Umbilical cord (tissue), 1 donor: ENCODE measurements at regions not wholly inside any gene's neighbourhood (a gene's known extent, or its start where the extent isn't known, plus 50 kb on each side); places are given as distances from the start of the nearest gene placed in this dataset.

Experiments
- DNase-seq: peaks from one replicate; pipeline ENCODE4 v3.0.0-alpha.2; 2015; ENCODE audit warnings: low spot score

- no peak for DNase-seq
Observed at GRCh38 chr10:43903451-43903850, 254.8 kb upstream of the ZNF32 start.

DNA sequence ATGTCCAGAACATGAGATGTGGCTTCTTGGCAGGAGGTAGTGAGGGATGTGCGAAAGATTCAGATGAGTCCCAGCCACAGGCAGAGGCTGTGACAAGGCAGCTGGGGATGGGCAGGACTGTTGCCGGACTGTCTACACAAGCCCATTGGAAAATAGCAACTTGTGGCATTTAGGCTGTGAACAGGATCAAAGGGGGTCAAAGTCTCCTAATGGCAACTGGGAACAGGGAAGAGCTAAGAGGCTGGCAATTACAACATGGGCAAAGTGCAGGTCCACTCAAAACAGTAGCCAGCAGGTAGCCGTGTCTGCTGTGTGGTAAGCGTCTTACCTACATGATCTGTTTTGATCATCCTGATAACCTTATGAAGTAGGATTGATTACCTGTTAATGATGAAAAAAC lies 254.2 kb upstream of the ZNF32 start:
- DNase-seq, result no peak

DNA sequence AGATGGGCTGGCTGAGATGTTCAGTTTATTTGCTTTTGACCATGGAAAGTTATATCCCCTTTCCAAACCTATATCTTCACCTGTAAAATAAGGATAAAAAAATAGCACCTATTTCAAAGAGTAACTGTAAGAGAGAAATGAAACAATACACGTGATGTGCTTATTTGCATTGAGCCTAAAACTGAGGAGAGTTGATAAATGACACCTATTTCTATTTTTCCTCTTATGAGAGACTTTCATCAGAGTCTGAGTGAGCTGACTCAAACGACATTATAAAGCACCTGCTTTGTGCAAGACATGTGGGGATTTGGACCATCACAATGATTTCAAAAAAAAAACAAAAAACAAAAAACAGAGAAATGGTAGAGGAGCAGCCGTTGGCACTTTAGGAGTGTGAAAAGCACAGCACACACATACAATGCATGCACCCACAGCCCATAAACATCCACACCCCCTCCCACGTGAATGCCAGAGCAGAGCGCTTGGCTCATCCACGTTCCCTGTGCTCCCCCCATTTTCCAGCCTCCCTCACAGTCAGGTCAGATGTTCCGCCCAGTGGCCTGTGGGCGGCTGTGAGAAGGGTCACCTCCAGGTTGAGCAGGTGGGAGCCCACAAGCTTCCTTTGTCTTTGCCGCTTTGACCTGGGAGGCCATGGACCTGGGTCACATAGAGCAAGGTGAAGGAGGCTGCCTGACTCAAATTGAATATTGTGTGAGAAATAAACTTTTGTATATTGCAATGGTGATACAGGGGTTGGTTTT lies 253.2 kb upstream of the ZNF32 start:
- DNase-seq, result no peak

DNA sequence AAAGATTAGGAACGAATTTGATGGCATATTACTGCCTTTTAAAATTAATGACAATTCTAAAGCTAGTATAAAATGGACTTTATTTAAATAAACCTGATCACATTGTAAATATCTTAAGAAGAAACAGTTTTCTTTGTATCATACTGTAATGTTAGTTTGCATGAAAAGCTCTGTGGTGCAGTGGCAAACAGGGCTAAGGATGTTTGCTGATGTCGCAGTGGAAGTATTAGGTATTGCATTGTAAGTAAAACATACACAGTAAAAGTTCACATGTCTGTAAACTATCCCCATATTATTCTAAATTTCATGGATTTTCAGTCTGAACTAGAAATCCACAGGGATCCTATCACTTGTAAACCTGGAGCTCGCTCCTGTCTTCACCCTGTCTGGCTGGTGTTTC lies 252.6 kb upstream of the ZNF32 start:
- no peak for DNase-seq

- no peak for DNase-seq
Observed at GRCh38 chr10:43900571-43900970, 251.9 kb upstream of the ZNF32 start.

DNA sequence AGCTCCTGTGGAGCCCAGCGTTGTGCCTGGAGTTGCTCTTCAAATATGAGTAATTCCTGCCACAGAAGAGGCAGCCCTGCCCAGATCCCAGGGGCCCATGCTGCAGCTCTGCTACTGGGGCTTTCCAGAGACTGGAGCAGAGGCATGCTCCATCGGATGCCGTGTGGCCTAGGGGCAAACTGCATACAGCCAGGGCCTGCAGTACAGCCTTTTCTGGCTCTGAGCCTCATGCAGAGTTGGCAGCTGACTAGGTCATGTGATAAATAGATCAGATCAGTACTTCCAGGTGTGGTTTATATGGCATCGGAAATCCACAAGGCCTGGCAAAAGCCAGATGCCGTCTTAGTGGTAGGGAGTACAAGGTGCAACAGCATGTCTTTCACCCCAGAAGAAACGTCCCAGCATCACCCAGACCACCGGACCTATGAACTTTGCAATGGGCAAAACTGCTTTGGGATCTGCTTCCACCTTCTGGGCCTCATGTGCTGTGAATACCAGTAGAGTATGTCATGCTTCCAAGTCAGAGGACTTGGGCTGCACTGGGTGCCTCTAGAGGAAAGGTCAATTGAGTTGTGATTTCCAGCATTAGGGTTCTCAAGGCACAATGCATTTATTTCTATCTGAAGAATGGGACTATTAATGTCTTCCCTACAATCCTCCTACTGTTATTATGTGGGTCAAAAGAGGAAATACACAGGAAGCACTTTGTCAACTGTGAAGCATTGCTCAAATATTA lies 250.7 kb upstream of the ZNF32 start:
- DNase-seq, result peak; percentile 25

DNA sequence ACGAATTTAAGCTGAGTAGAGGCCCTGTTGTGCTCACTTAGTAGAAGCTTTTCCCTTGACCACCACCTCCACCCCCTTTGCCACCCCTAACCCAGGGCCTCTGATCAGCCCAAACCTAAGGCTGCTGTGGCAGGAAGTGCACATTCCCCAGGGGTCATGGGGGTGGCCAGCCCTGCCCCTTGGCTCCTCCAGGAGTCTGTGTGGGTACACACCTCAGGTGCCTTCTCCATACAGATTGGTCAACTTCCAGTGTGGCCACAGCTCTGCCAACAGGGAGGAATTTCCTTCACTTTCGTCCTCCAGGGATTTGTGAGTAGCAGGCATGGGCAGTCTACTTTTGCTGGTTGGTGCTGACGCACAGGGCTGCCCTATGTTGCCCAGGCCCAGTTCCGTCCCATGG lies 249.9 kb upstream of the ZNF32 start:
- no peak for DNase-seq

GRCh38 chr10:43897765-43898419 lies 249.2 kb upstream of the ZNF32 start:
- no peak for DNase-seq

GRCh38 chr10:43892062-43892770 lies 243.5 kb upstream of the ZNF32 start:
- DNase-seq, result no peak

GRCh38 chr10:43891241-43891640 lies 242.6 kb upstream of the ZNF32 start:
- no peak for DNase-seq

DNA sequence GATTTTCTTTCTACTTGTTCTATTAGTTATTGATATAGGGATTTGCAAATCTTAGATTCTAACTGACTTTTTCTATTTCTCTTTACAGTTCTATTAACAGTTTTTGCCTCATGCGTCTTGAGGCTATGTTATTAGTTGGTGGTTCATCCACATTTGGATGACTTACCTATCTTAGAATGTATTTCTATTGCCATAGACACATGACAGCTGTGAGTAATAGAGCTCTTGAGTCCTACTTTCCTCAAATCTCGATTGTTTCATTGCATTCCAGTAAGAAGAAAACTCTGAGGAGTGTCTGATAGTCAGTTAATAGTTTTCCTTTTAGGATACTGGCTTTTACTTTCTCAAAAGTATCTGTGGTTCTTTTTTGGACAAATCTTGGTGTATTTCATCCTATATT lies 241.4 kb upstream of the ZNF32 start:
- no peak for DNase-seq

DNA sequence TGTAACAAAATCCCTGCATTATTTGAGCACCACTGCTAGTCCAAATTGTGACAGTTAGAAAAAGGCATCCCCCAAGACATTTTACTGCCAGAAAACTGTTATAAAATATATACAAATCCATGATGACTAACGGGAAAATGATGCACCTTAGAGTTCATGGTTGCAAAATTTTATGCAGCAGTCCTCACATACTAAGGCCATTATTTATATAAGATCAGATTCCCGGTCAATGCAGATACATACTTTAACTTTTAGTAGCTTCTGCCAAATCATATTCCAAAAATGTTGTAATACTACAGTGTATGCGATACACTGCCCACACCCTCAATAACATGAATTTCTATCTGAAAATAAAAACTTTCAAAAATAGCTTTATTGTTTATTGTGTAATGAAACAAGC lies 239.9 kb upstream of the ZNF32 start:
- DNase-seq, result no peak

- DNase-seq, result no peak
Observed at GRCh38 chr10:43885842-43886241, 237.2 kb upstream of the ZNF32 start.

DNA sequence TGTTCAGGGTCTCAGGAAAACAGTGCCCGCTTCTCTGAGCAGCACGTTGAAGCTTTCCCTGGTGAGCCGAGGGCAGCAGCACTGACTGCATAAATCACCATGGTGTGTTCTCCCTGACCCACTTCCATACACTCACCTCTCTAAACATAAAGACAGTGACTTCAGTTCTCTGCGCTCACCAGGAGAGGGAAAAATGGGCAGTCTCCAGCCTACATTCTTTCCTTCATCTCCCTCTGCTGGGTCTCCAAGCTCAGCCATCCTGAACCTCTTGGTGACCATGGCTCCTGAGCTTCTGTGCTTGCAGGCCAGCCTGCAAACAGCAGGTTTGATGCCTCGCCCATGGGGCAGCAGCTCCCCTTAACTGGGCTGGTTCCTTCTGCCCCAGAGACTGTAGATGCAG lies 236.6 kb upstream of the ZNF32 start:
- no peak for DNase-seq

GRCh38 chr10:43884501-43885105 lies 235.9 kb upstream of the ZNF32 start:
- no peak for DNase-seq

DNA sequence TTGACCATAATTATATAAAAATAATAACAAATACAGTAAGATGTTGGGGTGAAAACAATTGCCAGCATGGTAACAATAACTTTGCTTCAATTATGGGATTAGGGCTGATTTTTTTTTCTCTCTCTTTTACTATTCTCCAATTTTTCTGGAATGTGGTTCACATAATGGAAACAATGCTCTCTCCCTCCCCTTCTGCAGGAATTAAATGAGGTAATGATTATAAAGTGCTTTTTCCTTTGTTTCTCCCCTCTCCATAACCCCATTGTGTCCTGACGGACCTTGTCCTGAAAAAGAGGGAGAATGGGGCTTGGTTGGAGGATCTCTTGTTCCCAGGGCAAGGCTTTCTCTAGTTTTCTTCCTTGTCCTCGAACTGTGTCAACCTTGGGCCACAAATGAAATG lies 234.0 kb upstream of the ZNF32 start:
- no peak for DNase-seq

DNA sequence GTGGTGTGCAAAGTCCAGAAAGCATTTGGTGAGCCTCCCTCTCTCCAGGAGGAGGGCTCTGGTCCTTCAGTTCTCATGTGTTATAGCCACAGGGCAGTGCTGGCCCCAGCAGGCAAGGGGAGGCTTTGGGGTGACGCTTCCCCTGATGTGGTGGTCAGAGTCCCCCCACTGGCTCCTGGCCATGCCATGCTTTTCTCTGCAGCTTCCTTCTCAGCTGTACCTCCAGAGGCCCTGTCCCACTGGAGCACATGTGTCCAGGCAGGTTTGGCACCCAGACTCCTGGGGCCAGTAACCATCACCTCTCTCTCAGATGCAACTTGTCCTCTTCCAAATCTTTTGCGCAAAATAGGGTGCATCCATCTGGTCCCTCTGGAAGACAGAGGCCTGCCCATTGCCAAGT lies 233.0 kb upstream of the ZNF32 start:
- DNase-seq, result no peak

DNA sequence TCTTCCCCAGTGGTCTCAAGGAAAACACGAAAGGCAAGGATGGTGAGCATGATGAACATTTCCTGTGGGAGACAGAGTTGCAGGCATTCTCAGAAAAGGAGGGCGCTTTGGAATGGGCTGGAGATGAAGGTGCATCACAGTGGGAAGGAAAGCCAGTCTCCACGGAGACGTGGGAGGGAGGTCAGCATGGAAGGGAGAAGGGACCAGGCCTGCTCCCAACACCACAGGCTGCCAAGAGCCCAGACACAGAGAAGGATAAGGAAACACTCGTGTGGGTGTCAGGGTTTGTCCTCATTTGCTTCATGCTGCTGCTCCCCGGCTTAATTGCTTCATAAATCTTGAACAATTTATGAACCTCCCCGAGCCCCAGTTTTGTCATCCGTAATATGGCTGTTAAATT lies 231.5 kb upstream of the ZNF32 start:
- no peak for DNase-seq

GRCh38 chr10:43879742-43880141 lies 231.1 kb upstream of the ZNF32 start:
- DNase-seq, result no peak

- no peak for DNase-seq
Observed at GRCh38 chr10:43879162-43879561, 230.5 kb upstream of the ZNF32 start.

GRCh38 chr10:43878386-43878785 lies 229.7 kb upstream of the ZNF32 start:
- DNase-seq, result no peak

DNA sequence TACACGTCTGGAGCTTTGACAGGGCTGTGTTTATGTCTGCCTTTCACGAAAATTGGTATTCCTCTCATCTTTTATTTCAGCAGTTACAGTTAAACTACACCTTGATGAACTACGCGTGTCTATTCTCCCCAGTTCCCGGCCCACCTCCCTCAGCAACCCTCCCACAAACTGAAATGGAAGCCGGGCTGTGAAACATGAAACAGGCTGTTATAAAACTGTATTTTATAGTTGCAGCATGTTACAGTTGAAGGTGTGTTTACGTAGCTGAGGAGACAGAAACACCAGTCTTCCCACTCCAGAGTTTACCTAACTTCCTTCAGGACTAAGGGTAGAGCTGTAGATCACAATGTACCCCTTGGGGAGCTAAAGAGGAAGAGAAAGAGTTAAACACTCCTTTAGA lies 228.3 kb upstream of the ZNF32 start:
- DNase-seq, result no peak
